ENCODE measurements at regions not wholly inside any gene's neighbourhood (a gene's known extent, or its start where the extent isn't known, plus 50 kb on each side); places are given as distances from the start of the nearest gene placed in this dataset.

- TF ChIP-seq CTCF (IDR thresholded peaks at IDR 0.05; ENCODE audit: insufficient read depth in 1 of 2, low read depth in 1 of 2, low read length in 1 of 2, severe bottlenecking in 1 of 2, unreplicated experiment in 1 of 2), result no peak
- H3K4me1 ChIP-seq, result peaks cover 11% of the 10 kb centered on the region
- Mint-ChIP-seq H3K4me3 (ENCODE audit: unreplicated experiment) (no peak overlapping the region), H3K9me3 (ENCODE audit: unreplicated experiment) (peaks cover 1% of the 10 kb centered on the region), H3K27me3 (ENCODE audit: insufficient read depth, unreplicated experiment) (no peaks in the 10 kb centered on the region), H3K27ac (ENCODE audit: unreplicated experiment) (no peak overlapping the region), H3K36me3 (ENCODE audit: insufficient read depth, unreplicated experiment) (no peaks in the 10 kb centered on the region), H3K4me1 (ENCODE audit: low read depth, unreplicated experiment) (peaks cover 9% of the 10 kb centered on the region)
- no peaks in the 10 kb centered on the region for H3K27me3 ChIP-seq (replicated peaks; ENCODE audit: control insufficient read depth, insufficient read depth, low read length)
- no peaks in the 10 kb centered on the region for H3K36me3 ChIP-seq (ENCODE audit: control insufficient read depth, insufficient read depth, low read length)
- BruUV-seq (replicated peaks), result no TSS peak
- ChIA-PET POLR2A (no interaction called here), CTCF (no interaction called here)
- no peak for DNase-seq
- intact Hi-C loops (cut with micrococcal nuclease; ENCODE audit: unreplicated experiment), result no loop called here
- no peaks in the 10 kb centered on the region for H3K9me3 ChIP-seq
- no peak overlapping the region for H3K4me3 ChIP-seq (ENCODE audit: low read depth, low read length)
Observed at GRCh38 chr12:75833268-75833667, 198.3 kb downstream of the PHLDA1 start.

DNA sequence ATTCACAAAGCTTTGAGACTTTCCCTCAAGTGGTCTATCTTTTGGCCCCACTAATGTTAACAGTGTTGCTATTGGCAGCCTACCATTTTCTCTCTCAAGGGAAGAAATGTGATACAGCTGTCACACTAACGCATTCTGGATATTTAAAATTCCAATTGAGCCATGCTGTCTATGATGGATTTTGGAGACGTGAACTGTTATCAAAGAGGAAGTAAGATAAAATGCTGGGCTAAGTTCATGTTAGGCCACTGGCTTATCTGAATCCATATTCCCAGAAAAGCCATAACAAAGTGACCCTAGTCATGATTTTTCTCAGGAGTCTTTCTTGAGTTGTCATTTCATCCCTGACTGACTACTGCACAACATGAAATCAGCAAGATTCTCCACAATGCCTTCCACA, 200.2 kb downstream of the PHLDA1 start:
- intact Hi-C loops (cut with micrococcal nuclease; ENCODE audit: unreplicated experiment), result no loop called here
- CTCF ChIA-PET, result no interaction called here
- no peak overlapping the region for H3K4me3 ChIP-seq (ENCODE audit: low read depth, low read length)
- no peaks in the 10 kb centered on the region for H3K36me3 Mint-ChIP-seq (ENCODE audit: insufficient read depth, unreplicated experiment)
- H3K27me3 Mint-ChIP-seq (ENCODE audit: insufficient read depth, unreplicated experiment), result no peaks in the 10 kb centered on the region
- H3K4me1 ChIP-seq, result peaks cover 11% of the 10 kb centered on the region
- H3K9me3 Mint-ChIP-seq (ENCODE audit: unreplicated experiment), result no peaks in the 10 kb centered on the region
- H3K4me3 Mint-ChIP-seq (ENCODE audit: unreplicated experiment), result no peak overlapping the region
- POLR2A ChIA-PET, result no interaction called here
- TF ChIP-seq CTCF (IDR thresholded peaks at IDR 0.05; ENCODE audit: insufficient read depth in 1 of 2, low read depth in 1 of 2, low read length in 1 of 2, severe bottlenecking in 1 of 2, unreplicated experiment in 1 of 2), result no peak
- no peak overlapping the region for H3K27ac Mint-ChIP-seq (ENCODE audit: unreplicated experiment)
- peaks cover 9% of the 10 kb centered on the region for H3K4me1 Mint-ChIP-seq (ENCODE audit: low read depth, unreplicated experiment)
- DNase-seq, result no peak
- no peaks in the 10 kb centered on the region for H3K27me3 ChIP-seq (replicated peaks; ENCODE audit: control insufficient read depth, insufficient read depth, low read length)
- H3K9me3 ChIP-seq, result no peaks in the 10 kb centered on the region
- no peaks in the 10 kb centered on the region for H3K36me3 ChIP-seq (ENCODE audit: control insufficient read depth, insufficient read depth, low read length)
- BruUV-seq (replicated peaks), result no TSS peak

GRCh38 chr12:75827061-75827460, 204.5 kb downstream of the PHLDA1 start:
- H3K27me3 Mint-ChIP-seq (ENCODE audit: insufficient read depth, unreplicated experiment), result no peaks in the 10 kb centered on the region
- Histone ChIP-seq H3K9me3 (no peaks in the 10 kb centered on the region), H3K4me1 (peaks cover 11% of the 10 kb centered on the region), H3K36me3 (ENCODE audit: control insufficient read depth, insufficient read depth, low read length) (no peaks in the 10 kb centered on the region), H3K27me3 (replicated peaks; ENCODE audit: control insufficient read depth, insufficient read depth, low read length) (no peaks in the 10 kb centered on the region), H3K4me3 (ENCODE audit: low read depth, low read length) (no peak overlapping the region)
- intact Hi-C loops (cut with micrococcal nuclease; ENCODE audit: unreplicated experiment), result no loop called here
- H3K36me3 Mint-ChIP-seq (ENCODE audit: insufficient read depth, unreplicated experiment), result no peaks in the 10 kb centered on the region
- no peak for DNase-seq
- H3K4me1 Mint-ChIP-seq (ENCODE audit: low read depth, unreplicated experiment), result peaks cover 9% of the 10 kb centered on the region
- no peak for TF ChIP-seq CTCF (IDR thresholded peaks at IDR 0.05; ENCODE audit: insufficient read depth in 1 of 2, low read depth in 1 of 2, low read length in 1 of 2, severe bottlenecking in 1 of 2, unreplicated experiment in 1 of 2)
- no TSS peak for BruUV-seq (replicated peaks)
- no peak overlapping the region for H3K27ac Mint-ChIP-seq (ENCODE audit: unreplicated experiment)
- H3K9me3 Mint-ChIP-seq (ENCODE audit: unreplicated experiment), result no peaks in the 10 kb centered on the region
- ChIA-PET CTCF (no interaction called here), POLR2A (no interaction called here)
- no peak overlapping the region for H3K4me3 Mint-ChIP-seq (ENCODE audit: unreplicated experiment)
